22Rv1 (cell line): ENCODE measurements at regions not wholly inside any gene's neighbourhood (a gene's known extent, or its start where the extent isn't known, plus 50 kb on each side); places are given as distances from the start of the nearest gene placed in this dataset.
"Not testable (repeated sequence)": the region's sequence is repeated elsewhere in the genome, so short reads cannot be mapped to it uniquely, and the experiment has no call there.

Experiments used
- H3K27ac ChIP-seq: fragments of 450-650 bp; 2 replicates; pipeline ENCODE4 v1.5.1; 2017
- CTCF ChIP-seq: fragments of 450-650 bp; IDR thresholded peaks from 2 replicates; pipeline ENCODE4 v1.5.1; 2017; ENCODE audit warnings: mild to moderate bottlenecking
- ZFX ChIP-seq: fragments of 450-650 bp; IDR thresholded peaks from 2 replicates; pipeline ENCODE4 v1.6.1; 2017; ENCODE audit warnings: antibody characterized with exemption, borderline replicate concordance

- H3K27ac ChIP-seq: no peak overlapping the region
- no peak for TF ChIP-seq ZFX
- no peak for TF ChIP-seq CTCF
Measured at GRCh38 chr3:153356908-153357307, 194.9 kb downstream of the RAP2B start.

GRCh38 chr3:153357436-153357835 lies 195.4 kb downstream of the RAP2B start:
- no peak overlapping the region for H3K27ac ChIP-seq
- TF ChIP-seq CTCF: no peak

- H3K27ac ChIP-seq: no peak overlapping the region
- TF ChIP-seq ZFX (no peak), CTCF (no peak)
Measured at GRCh38 chr3:153369561-153370374, 207.7 kb downstream of the RAP2B start.

GRCh38 chr3:153370680-153371079 lies 208.7 kb downstream of the RAP2B start:
- no peak overlapping the region for H3K27ac ChIP-seq
- TF ChIP-seq CTCF (no peak), ZFX (no peak)

- no peak overlapping the region for H3K27ac ChIP-seq
- TF ChIP-seq ZFX (no peak), CTCF (no peak)
Measured at GRCh38 chr3:153372326-153372725, 210.3 kb downstream of the RAP2B start.

- no peak for TF ChIP-seq ZFX
Measured at GRCh38 chr3:153373606-153374005, 211.6 kb downstream of the RAP2B start.

GRCh38 chr3:153378366-153378765 lies 216.3 kb downstream of the RAP2B start:
- H3K27ac ChIP-seq: not testable (repeated sequence)

More at GRCh38 chr3:153373606-153374005, 211.6 kb downstream of the RAP2B start:
- no peak overlapping the region for H3K27ac ChIP-seq

- no peak for TF ChIP-seq ZFX
- TF ChIP-seq CTCF: no peak
- H3K27ac ChIP-seq: no peak overlapping the region
Measured at GRCh38 chr3:153379516-153379915, 217.5 kb downstream of the RAP2B start.
